GM23248 (cell line): ENCODE measurements at regions not wholly inside any gene's neighbourhood (a gene's known extent, or its start where the extent isn't known, plus 50 kb on each side); places are given as distances from the start of the nearest gene placed in this dataset.

ENCODE experiments used
- EZH2 ChIP-seq: fragments of 200-600 bp; sonication (generic); IDR thresholded peaks from 2 replicates; pipeline ENCODE4 v1.6.1; 2018; ENCODE audit warnings: antibody characterized with exemption, mild to moderate bottlenecking; ENCODE audit not compliant: insufficient read depth, poor library complexity, severe bottlenecking
- EZH2phosphoT487 ChIP-seq: fragments of 200-600 bp; sonication (generic); IDR thresholded peaks from 2 replicates; pipeline ENCODE4 v1.6.1; 2018; ENCODE audit warnings: antibody characterized with exemption, moderate library complexity, mild to moderate bottlenecking, low read depth; ENCODE audit not compliant: insufficient read depth

DNA sequence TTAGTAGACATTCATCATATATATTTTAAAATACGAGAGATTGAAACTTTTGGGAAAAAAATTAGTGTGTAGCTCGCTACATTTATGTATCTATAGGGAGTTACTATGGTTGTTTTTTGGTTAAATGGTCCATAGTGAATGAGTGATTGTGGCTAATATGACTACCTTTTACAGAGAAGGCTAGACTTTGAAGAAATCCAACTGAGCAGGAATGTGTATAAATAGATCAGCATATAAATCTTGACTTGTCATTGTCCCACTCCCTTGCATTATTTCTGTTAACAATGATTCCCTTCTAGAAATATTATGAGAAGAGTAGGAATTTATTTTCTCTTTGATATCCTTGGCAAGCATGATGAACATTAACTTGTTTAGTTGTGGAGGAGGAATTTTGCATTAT lies 737.8 kb upstream of the MAP3K7 start:
- TF ChIP-seq EZH2 (no peak), EZH2phosphoT487 (no peak)
